BLaER1 treated with 17β-estradiol and CSF1 and Interleukin-3, amounts not matched to agents 10 nM and 100 nM (cell line): ENCODE measurements at regions not wholly inside any gene's neighbourhood (a gene's known extent, or its start where the extent isn't known, plus 50 kb on each side); places are given as distances from the start of the nearest gene placed in this dataset.

Source experiments
- H3K27ac ChIP-seq, 11 experiments: shearing (Covaris generic); formaldehyde crosslinking; 2 replicates each; pipeline ENCODE4 v1.8.1; 2022
- H3K27me3 ChIP-seq, 11 experiments: shearing (Covaris generic); formaldehyde crosslinking; 2 replicates each; pipeline ENCODE4 v1.8.1; 2022
- H3K36me3 ChIP-seq, 11 experiments: shearing (Covaris generic); formaldehyde crosslinking; 2 replicates each; pipeline ENCODE4 v1.8.1; 2022
- H3K4me1 ChIP-seq, 10 experiments: shearing (Covaris generic); formaldehyde crosslinking; 2 replicates each; pipeline ENCODE4 v1.8.1; 2022
- H3K4me2 ChIP-seq, 11 experiments: shearing (Covaris generic); formaldehyde crosslinking; 2 replicates each; pipeline ENCODE4 v1.8.1; 2022
- H3K4me3 ChIP-seq, 10 experiments: shearing (Covaris generic); formaldehyde crosslinking; 2 replicates each; pipeline ENCODE4 v1.8.1; 2022
- H3K9ac ChIP-seq, 11 experiments: shearing (Covaris generic); formaldehyde crosslinking; 2 replicates each; pipeline ENCODE4 v1.8.1; 2022
- H3K9me3 ChIP-seq, 11 experiments: shearing (Covaris generic); formaldehyde crosslinking; replicated peaks in 1 of 11; 2 replicates each; pipeline ENCODE4 v1.8.1; 2022
- H4K20me1 ChIP-seq, 11 experiments: shearing (Covaris generic); formaldehyde crosslinking; 2 replicates each; pipeline ENCODE4 v1.8.1; 2022
- Cebpa-rat ChIP-seq, 11 experiments: shearing (Covaris generic); IDR thresholded peaks; 2 replicates each; pipeline ENCODE4 v1.8.1; 2022

DNA sequence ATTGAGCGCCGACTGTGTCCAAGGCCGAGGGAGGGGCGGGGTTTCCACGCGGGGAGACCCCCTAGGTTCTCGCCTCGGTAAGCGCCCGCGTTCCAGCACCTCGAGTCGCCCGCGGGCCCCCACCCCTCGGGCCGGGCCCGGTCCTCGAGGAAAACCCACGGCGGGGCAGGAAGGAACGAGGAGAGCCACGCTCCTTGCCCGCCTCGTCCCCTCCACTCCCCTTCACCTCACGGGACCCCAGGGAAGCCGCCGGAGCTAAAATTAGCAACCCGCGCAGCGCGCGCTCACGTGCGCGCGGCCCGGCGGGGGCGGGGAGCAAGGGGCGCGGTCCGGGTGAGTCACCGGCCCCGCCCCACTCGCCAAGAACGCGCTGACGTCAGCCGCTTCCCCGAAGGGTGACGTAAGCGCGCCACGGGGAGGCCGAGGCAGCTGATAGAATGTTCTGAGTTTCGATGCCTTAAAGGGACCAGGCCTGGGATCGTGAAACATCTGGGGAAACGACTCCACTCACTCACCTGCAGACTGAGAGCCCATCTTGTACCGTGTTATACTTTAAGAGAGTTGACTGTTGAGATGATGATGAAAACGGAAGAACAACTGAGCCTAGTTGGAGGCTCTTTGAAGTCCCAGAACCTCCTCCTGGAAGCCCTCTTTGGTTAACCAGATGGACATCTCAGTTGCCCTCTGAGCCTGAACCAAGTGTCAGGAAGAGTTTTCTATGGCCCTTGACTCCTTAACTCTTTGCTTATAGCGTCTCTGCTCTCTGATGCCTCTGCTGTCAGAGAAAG is 49.7 kb upstream of the ATF3 start:
- Histone ChIP-seq H3K27me3 (no peaks in the 10 kb centered on the region), H4K20me1 (no peaks in the 10 kb centered on the region), H3K36me3 (no peaks in the 10 kb centered on the region), H3K27ac (peak overlapping the region; percentile 90 to 99 (median 92)), H3K9me3 (peaks cover 0 to 7% (median 0%) of the 10 kb centered on the region in 11 experiments; a peak in 3 of 22 replicates), H3K4me2 (peak overlapping the region; percentile 88 to 99 (median 92)), H3K9ac (peak overlapping the region; percentile 86 to 99 (median 90)), H3K4me1 (peaks cover 9 to 20% (median 13%) of the 10 kb centered on the region in 10 experiments), H3K4me3 (peak overlapping the region; percentile 64 to 81 (median 73))
- TF ChIP-seq Cebpa-rat (IDR thresholded peaks at IDR 0.05): 0 out of 22 replicates have a peak, but pooled peaks of 1 of the 11 experiments have one; percentile 32
